Activated T-helper 17 cell treated with anti-CD3 and anti-CD28 coated beads, Interleukin-2, amount 50 U/mL, for 72 hours (primary cell): ENCODE measurements at regions not wholly inside any gene's neighbourhood (a gene's known extent, or its start where the extent isn't known, plus 50 kb on each side); places are given as distances from the start of the nearest gene placed in this dataset.
"Not testable (repeated sequence)": the region's sequence is repeated elsewhere in the genome, so short reads cannot be mapped to it uniquely, and the experiment has no call there.

Source experiments
- ATAC-seq: fragments of 150-1000 bp; cut with Tn5 transposase; replicated peaks from 2 replicates; pipeline ENCODE4 v1.10.0; 2021; ENCODE audit warnings: mild to moderate bottlenecking, moderate library complexity
- H3K27ac Mint-ChIP-seq: one replicate; pipeline ENCODE4 v1.8.0; 2022; ENCODE audit warnings: mixed read lengths
- H3K27me3 Mint-ChIP-seq: one replicate; pipeline ENCODE4 v1.8.0; 2022; ENCODE audit warnings: mixed read lengths
- H3K36me3 Mint-ChIP-seq: one replicate; pipeline ENCODE4 v1.8.0; 2022; ENCODE audit warnings: low read depth, mild to moderate bottlenecking, mixed read lengths
- H3K4me1 Mint-ChIP-seq: one replicate; pipeline ENCODE4 v1.8.0; 2022; ENCODE audit warnings: mixed read lengths
- H3K4me3 Mint-ChIP-seq: one replicate; pipeline ENCODE4 v1.8.0; 2022; ENCODE audit warnings: mild to moderate bottlenecking, mixed read lengths
- H3K9me3 Mint-ChIP-seq: one replicate; pipeline ENCODE4 v1.8.0; 2022; ENCODE audit warnings: mixed read lengths

DNA sequence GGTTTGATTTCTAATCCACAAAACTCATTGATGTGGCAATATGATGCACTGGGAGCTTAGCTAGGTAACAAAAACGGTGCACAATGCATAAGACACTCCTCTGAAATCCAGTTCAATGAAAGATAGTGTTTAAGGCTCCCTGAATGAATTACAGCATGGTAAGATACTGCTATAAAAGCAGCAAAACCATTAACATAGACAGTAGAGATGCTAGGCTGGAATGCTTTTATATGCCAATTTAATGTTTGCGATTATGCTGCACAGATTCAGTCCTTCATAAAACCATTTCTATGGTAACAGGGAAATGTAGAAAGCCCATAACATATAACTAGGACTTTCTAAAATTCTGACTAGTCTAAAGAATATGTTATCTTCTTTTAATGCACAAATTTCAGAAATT, 180.8 kb upstream of the NUDT12 start:
- no peak overlapping the region for H3K27ac Mint-ChIP-seq
- no peaks in the 10 kb centered on the region for H3K27me3 Mint-ChIP-seq
- ATAC-seq = no peak
- no peaks in the 10 kb centered on the region for H3K4me1 Mint-ChIP-seq
- no peak overlapping the region for H3K4me3 Mint-ChIP-seq
- no peaks in the 10 kb centered on the region for H3K36me3 Mint-ChIP-seq
- H3K9me3 Mint-ChIP-seq = no peaks in the 10 kb centered on the region

DNA sequence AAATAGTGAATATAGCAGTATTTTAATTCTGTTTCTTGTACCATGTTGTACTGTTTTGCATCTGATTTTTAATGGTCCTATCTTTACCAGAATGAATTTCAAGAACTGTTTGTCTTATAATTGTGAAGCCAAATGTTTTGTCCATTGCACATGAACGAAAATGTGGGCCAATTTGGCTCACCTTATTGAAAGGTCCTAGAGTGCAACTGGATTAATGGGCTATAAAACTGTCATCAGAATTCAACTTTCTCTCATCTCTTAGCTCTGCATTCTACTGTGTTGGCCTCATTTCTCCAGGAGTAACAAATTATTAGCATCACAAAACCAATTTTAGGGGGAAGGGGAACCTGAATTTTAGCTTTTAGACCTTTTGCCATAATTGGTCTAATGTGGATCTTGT, 179.4 kb upstream of the NUDT12 start:
- H3K27me3 Mint-ChIP-seq = no peaks in the 10 kb centered on the region
- H3K36me3 Mint-ChIP-seq = no peaks in the 10 kb centered on the region
- ATAC-seq = no peak
- H3K9me3 Mint-ChIP-seq = no peaks in the 10 kb centered on the region
- H3K4me1 Mint-ChIP-seq = no peaks in the 10 kb centered on the region
- no peak overlapping the region for H3K4me3 Mint-ChIP-seq
- no peak overlapping the region for H3K27ac Mint-ChIP-seq

DNA sequence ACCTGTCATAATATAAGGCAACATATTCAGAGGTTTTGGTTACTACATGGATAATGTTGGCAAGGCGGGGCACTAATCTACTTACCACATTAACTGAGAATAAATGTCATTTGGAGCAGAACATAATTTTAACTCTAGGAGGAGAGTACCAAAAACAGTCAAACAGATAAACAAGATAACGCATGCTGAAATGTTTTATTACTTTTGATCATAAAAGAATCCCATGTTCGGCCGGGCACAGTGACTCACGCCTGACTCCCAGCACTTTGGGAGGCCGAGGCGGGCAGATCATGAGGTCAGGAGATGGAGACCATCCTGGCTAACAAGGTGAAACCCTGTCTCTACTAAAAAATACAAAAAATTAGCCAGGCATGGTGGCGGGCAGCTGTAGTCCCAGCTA, 173.8 kb upstream of the NUDT12 start:
- H3K4me1 Mint-ChIP-seq, H3K36me3 Mint-ChIP-seq, H3K4me3 Mint-ChIP-seq, H3K9me3 Mint-ChIP-seq, ATAC-seq, H3K27me3 Mint-ChIP-seq, H3K27ac Mint-ChIP-seq: not testable (repeated sequence)

DNA sequence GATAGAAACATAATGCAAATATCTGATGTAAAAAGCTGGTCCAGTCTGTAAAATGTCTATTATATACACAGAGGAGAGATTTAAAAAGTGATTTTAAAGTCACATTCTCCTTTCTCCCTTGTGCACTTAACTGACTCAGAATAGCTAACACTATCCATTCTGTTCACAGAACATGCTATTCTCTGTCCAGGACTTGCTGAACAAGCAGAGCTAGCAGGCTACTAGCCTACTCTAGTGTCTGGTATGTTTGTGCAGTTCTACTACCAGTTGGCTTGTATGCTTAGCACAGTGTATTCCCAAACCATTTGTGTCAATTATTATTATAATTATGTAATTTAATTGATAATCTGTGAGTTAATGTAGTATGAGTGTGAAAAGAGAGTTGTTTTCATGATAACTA, 161.7 kb upstream of the NUDT12 start:
- Mint-ChIP-seq H3K27ac (no peak overlapping the region), H3K36me3 (no peaks in the 10 kb centered on the region), H3K9me3 (peaks cover 4% of the 10 kb centered on the region), H3K4me1 (no peaks in the 10 kb centered on the region), H3K4me3 (no peak overlapping the region), H3K27me3 (no peaks in the 10 kb centered on the region)
- no peak for ATAC-seq

DNA sequence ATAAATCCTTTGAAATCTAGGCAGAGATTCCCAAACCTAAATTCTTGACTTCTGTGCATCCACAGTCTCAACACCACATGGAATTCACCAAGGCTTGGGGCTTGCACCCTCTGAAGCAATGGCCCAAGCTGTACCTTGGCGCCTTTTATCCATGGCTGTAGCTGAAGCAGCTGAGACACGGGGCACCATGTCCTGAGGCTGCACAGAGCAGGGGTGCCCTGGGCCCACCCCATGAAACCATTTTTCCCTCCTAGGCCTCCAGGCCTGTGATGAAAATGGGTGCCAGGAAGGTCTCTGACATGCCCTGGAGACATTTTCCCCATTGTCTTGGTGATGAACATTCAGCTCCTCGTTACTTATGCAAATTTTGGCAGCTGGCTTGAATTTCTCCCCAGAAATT, 158.6 kb upstream of the NUDT12 start:
- ATAC-seq = no peak

DNA sequence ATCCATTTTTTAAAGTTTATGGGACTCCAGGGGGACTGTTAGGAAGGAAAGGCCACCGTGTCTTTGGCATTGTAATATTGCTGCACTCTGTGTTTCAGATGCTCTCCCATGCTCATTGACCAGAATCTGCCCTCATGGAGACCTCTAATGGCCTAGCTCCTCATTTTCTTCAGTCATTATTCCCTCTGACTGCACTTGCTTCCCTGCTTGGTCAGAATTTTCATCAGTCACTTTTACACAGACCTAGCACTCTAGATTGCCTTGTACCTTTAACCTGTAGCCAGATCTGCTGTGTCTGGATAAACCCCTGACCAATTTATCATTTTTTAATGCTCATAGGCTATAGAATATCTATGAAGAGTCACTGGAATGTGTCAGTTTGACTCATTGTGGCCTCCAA, 155.5 kb upstream of the NUDT12 start:
- Mint-ChIP-seq H3K9me3 (peaks cover 16% of the 10 kb centered on the region), H3K4me1 (no peaks in the 10 kb centered on the region), H3K27ac (no peak overlapping the region), H3K4me3 (no peak overlapping the region), H3K27me3 (no peaks in the 10 kb centered on the region), H3K36me3 (no peaks in the 10 kb centered on the region)
- no peak for ATAC-seq

More for the DNA sequence above, 158.6 kb upstream of the NUDT12 start:
- no peaks in the 10 kb centered on the region for H3K4me1 Mint-ChIP-seq
- H3K27me3 Mint-ChIP-seq = no peaks in the 10 kb centered on the region
- peaks cover 16% of the 10 kb centered on the region for H3K9me3 Mint-ChIP-seq
- H3K36me3 Mint-ChIP-seq = no peaks in the 10 kb centered on the region
- no peak overlapping the region for H3K4me3 Mint-ChIP-seq
- no peak overlapping the region for H3K27ac Mint-ChIP-seq

DNA sequence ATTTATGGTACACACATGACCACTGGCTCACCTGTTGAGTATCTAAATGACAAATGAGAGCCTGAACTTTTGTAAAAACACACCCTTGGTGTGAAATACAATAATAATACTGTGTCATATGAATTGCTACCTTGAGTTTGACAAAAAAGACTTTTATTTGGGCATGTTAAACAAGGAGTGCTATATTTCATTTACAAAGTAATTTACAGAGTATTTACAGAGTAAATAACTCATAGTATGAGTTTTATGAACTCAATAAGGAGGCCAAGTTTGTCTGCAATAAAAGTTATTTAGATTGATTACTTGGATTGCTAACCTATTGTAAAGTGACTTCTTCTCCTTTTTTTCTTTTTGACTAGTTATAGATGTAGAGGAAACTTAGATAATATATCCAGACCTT, 146.0 kb upstream of the NUDT12 start:
- no peak for ATAC-seq
- Mint-ChIP-seq H3K4me1 (no peaks in the 10 kb centered on the region), H3K27me3 (no peaks in the 10 kb centered on the region), H3K9me3 (no peaks in the 10 kb centered on the region), H3K36me3 (no peaks in the 10 kb centered on the region), H3K4me3 (no peak overlapping the region), H3K27ac (no peak overlapping the region)

DNA sequence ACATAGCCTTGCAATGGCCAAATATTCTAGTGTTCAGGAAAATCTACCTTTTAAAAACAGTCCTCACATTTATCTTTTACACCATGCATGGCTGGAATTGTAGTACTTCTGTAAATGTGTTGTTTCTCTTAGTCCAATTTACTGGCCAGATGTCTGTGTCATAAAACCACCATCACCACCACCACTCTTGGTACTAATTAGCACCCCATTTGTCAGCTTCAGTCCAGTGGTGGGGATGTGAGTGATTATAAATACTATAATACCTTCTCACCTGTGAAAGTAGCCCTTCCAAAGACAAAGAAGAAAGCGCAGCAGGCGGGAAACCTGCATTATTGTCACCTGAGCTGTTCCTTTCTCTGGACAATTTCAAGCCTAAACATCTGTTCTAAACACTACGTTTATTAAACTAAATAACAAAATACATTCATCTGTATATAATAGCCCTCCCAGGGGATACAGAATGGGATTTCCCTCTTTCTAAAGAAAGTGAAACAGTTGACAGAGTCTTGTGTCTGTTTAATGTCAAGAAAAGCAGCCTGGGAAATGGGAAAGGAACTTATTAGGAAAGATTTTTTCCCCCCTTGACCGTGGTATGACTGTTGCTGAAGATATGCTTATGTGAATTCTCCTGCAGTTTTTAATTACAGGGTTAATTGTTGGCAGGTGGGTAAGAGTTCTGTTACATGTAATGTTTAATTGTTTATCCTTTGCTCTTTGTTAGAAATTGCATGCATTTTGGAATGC, 144.5 kb upstream of the NUDT12 start:
- H3K9me3 Mint-ChIP-seq = no peaks in the 10 kb centered on the region
- no peak for ATAC-seq
- H3K27me3 Mint-ChIP-seq = no peaks in the 10 kb centered on the region
- H3K4me1 Mint-ChIP-seq = no peaks in the 10 kb centered on the region
- no peak overlapping the region for H3K27ac Mint-ChIP-seq
- H3K36me3 Mint-ChIP-seq = no peaks in the 10 kb centered on the region
- H3K4me3 Mint-ChIP-seq = no peak overlapping the region

DNA sequence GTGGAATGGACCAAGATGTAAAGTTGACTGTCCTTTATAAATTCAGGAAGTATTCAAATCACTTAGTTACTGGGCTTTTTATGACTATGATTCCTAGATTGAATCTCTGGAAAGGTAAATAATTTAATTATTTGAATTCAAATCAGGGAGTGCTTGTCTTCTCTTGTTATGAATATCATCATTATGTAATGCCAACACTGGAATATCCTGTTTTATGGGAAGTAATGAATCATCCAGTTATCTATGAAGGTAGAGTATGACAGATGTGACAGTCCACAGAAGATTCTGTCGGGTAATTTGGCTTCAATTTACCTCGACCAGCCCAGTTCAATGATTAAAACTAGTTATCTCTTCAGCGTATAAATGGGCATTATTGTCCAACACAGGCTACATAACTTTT, 141.0 kb upstream of the NUDT12 start:
- no peak for ATAC-seq
- H3K27me3 Mint-ChIP-seq = no peaks in the 10 kb centered on the region
- no peaks in the 10 kb centered on the region for H3K36me3 Mint-ChIP-seq

DNA sequence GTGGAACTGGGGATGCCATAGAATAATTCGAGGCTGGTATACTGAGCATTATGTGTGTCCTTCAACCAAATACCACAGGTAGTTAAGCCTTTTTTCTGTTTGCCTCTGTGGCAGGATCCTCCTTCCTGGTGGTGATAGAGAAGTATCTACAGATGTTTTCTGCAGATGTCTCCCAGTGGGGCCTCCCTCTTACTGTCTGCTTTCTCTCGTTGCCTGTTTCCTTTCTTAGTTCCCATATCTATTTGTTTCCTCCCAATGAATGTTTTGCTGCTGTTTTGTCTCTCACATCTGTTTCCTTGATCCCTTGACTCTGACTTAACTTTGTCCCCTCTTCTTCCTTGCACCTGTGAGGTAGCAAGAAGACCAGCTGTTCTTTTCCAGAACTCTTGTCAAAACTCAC, 130.9 kb upstream of the NUDT12 start:
- no peaks in the 10 kb centered on the region for H3K9me3 Mint-ChIP-seq
- H3K4me1 Mint-ChIP-seq = no peaks in the 10 kb centered on the region
- ATAC-seq = no peak
- no peak overlapping the region for H3K27ac Mint-ChIP-seq
- no peaks in the 10 kb centered on the region for H3K36me3 Mint-ChIP-seq
- H3K27me3 Mint-ChIP-seq = no peaks in the 10 kb centered on the region
- no peak overlapping the region for H3K4me3 Mint-ChIP-seq

More for the DNA sequence above, 141.0 kb upstream of the NUDT12 start:
- Mint-ChIP-seq H3K27ac (no peak overlapping the region), H3K4me3 (no peak overlapping the region), H3K9me3 (no peaks in the 10 kb centered on the region), H3K4me1 (no peaks in the 10 kb centered on the region)

DNA sequence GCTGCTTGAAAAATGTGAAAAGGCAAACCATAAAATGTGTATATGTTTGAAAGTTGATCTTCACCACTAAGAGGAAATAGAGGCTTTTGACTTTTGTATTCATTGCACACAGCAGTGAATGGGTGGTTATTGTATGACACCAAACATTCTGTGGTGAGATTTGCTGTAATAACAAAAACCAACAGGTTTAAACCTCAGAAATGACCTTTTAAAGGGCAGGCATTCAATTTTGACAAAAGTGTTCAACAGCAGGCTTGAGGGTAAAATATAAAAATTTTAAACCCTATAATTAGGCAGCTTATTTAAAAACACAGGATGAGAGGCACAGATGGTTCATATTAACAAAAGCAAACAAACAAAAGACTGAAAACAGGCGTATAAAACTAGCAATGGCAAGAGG, 128.1 kb upstream of the NUDT12 start:
- no peak for ATAC-seq
- Mint-ChIP-seq H3K27ac (no peak overlapping the region), H3K27me3 (no peaks in the 10 kb centered on the region), H3K9me3 (no peaks in the 10 kb centered on the region), H3K36me3 (no peaks in the 10 kb centered on the region), H3K4me3 (no peak overlapping the region), H3K4me1 (no peaks in the 10 kb centered on the region)

DNA sequence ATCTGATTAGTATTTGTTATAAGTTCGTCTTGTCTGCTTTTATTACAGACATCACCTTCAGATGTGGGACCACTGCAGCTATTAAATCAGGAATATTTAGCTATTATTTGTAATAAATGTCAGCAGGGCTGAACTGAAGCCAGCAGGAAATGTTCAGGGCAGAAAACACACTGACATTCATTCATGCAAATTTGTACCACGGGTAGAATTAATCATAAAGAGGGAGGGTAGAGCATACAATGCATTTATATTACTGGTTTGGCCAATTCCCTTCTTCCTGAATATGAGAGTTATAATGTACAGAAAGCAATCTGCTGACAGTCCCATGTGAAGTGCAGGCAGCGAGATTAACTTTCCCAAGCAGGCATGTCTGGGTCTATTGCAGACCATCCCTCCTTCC, 117.3 kb upstream of the NUDT12 start:
- Mint-ChIP-seq H3K36me3 (no peaks in the 10 kb centered on the region), H3K27me3 (no peaks in the 10 kb centered on the region), H3K4me3 (no peak overlapping the region), H3K9me3 (peaks cover 4% of the 10 kb centered on the region), H3K27ac (no peak overlapping the region), H3K4me1 (no peaks in the 10 kb centered on the region)
- ATAC-seq = no peak

DNA sequence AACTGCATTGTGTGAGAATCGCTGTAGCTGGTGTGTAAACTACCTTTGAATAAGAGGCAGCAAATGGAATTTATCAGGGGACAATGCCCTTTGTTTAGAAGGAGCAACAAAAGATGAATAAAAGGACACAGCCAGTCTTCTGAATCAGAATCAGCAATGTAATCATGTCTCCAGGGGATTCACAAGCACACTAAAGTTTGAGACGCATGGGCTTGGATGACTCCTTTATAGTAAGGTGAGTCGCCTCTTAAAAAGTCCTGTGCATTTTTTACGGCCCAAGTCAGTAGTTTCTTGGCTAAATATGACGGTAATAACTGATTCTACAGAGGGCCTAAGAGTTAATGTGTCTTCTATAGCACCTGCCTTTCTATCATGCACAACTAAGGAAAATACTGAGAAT, 113.6 kb upstream of the NUDT12 start:
- not testable (repeated sequence) for H3K4me3 Mint-ChIP-seq, H3K27me3 Mint-ChIP-seq, H3K9me3 Mint-ChIP-seq, H3K36me3 Mint-ChIP-seq, H3K4me1 Mint-ChIP-seq, ATAC-seq, H3K27ac Mint-ChIP-seq

DNA sequence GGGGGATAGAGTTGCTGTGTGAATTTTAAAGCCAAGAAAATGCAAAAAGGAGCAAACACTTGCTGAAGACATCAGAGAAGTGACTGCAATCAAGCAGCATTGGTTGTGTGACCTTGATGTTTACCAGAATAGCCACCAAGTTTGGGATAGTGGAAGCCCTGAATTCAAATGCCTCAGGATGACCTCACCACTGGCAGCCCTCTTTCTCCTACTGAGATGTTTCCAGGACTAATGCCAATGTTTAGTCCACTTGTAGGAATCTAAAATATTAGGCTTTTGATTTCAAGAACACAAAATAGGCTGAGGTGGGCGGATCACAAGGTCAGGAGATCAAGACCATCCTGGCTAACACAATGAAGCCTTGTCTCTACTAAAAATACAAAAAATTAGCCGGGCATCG, 112.2 kb upstream of the NUDT12 start:
- Mint-ChIP-seq H3K27me3 (peaks cover 3% of the 10 kb centered on the region), H3K36me3 (no peaks in the 10 kb centered on the region), H3K4me3 (no peak overlapping the region), H3K9me3 (no peaks in the 10 kb centered on the region), H3K4me1 (no peaks in the 10 kb centered on the region), H3K27ac (no peak overlapping the region)
- no peak for ATAC-seq

DNA sequence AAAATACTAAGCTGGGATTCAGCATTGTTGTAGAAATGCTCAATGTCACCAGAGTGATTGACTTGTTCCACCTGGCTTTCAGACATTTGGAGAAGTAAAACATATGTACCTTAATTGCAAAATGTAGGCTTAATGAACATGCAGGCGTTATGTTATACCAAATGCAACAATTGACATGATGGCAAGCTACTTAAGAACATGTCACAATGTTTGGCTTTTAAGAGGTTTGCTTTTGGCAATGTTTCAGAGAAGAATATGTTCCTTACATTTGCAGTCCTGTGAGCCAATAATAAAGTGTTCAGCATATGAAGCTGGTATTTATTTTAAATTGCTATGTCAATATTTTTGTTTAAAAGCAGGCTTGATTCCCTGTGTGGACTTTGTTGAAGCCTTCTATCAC, 111.7 kb upstream of the NUDT12 start:
- Mint-ChIP-seq H3K4me3 (no peak overlapping the region), H3K27ac (no peak overlapping the region), H3K36me3 (no peaks in the 10 kb centered on the region), H3K4me1 (no peaks in the 10 kb centered on the region), H3K9me3 (no peaks in the 10 kb centered on the region), H3K27me3 (peaks cover 3% of the 10 kb centered on the region)
- no peak for ATAC-seq

DNA sequence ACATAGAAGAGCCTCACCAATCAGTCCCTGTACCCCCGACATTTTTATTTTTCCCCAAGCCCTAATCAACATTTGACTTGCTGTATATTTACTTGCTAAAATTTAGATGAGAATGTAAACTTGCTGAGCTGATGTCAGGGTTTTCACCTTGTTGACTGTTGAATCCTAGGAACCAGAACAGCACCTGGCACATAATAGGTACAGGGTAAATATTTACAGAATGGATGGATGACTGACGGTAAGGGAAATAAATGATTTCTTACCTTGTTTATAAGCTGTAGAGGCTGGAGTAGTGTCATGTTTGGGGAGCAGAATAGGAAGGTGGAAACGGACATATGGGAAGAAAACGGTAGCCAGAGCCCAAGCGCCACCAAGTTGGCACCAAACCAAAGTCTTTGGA, 107.0 kb upstream of the NUDT12 start:
- Mint-ChIP-seq H3K36me3 (no peaks in the 10 kb centered on the region), H3K4me3 (no peak overlapping the region), H3K27ac (no peak overlapping the region), H3K4me1 (no peaks in the 10 kb centered on the region), H3K27me3 (peaks cover 3% of the 10 kb centered on the region), H3K9me3 (no peaks in the 10 kb centered on the region)
- ATAC-seq = no peak
